Neural progenitor cell (in vitro differentiated cells): ENCODE measurements at regions not wholly inside any gene's neighbourhood (a gene's known extent, or its start where the extent isn't known, plus 50 kb on each side); places are given as distances from the start of the nearest gene placed in this dataset.

Experiments used
- DNase-seq: peaks from one replicate; pipeline ENCODE4 v3.0.0-alpha.2; 2016; ENCODE audit warnings: low spot score
- H2AFZ ChIP-seq: fragments of 200-600 bp; sonication (generic); replicated peaks from 2 replicates; pipeline ENCODE4 v1.6.1; 2016; ENCODE audit warnings: antibody characterized with exemption
- H3F3A ChIP-seq: fragments of 200-600 bp; sonication (generic); 2 replicates; pipeline ENCODE4 v1.6.1; 2016; ENCODE audit warnings: antibody characterized with exemption, low read depth
- H3K27ac ChIP-seq: fragments of 200-600 bp; sonication (generic); 2 replicates; pipeline ENCODE4 v1.5.1; 2016; ENCODE audit warnings: mild to moderate bottlenecking
- H3K27me3 ChIP-seq: fragments of 200-600 bp; sonication (generic); 2 replicates; pipeline ENCODE4 v1.6.1; 2016; ENCODE audit warnings: mild to moderate bottlenecking, moderate library complexity
- H3K36me3 ChIP-seq: fragments of 200-600 bp; sonication (generic); 2 replicates; pipeline ENCODE4 v1.5.1; 2016
- H3K4me1 ChIP-seq: fragments of 200-600 bp; sonication (generic); 2 replicates; pipeline ENCODE4 v1.6.1; 2016; ENCODE audit warnings: mixed run types
- H3K4me2 ChIP-seq: fragments of 200-600 bp; sonication (generic); 2 replicates; pipeline ENCODE4 v1.6.1; 2016
- H3K4me3 ChIP-seq: fragments of 200-600 bp; sonication (generic); 2 replicates; pipeline ENCODE4 v1.5.1; 2016
- H3K79me2 ChIP-seq: fragments of 200-600 bp; sonication (generic); 2 replicates; pipeline ENCODE4 v1.6.1; 2016; ENCODE audit warnings: low read depth
- H3K9ac ChIP-seq: fragments of 200-600 bp; sonication (generic); 2 replicates; pipeline ENCODE4 v1.6.1; 2016
- H3K9me3 ChIP-seq: fragments of 200-600 bp; sonication (generic); 2 replicates; pipeline ENCODE4 v1.5.1; 2016; ENCODE audit warnings: low read depth
- H4K20me1 ChIP-seq: fragments of 200-600 bp; sonication (generic); 2 replicates; pipeline ENCODE4 v1.6.1; 2016; ENCODE audit warnings: low read depth
- H3K27ac Mint-ChIP-seq: 3 replicates; pipeline ENCODE4 v1.8.0; 2021; ENCODE audit warnings: mixed read lengths
- H3K27me3 Mint-ChIP-seq: 2 replicates; pipeline ENCODE4 v1.8.0; 2022; ENCODE audit warnings: low read depth, mild to moderate bottlenecking, inconsistent platforms, moderate library complexity, mixed read lengths; ENCODE audit not compliant: insufficient read depth
- H3K36me3 Mint-ChIP-seq: 3 replicates; pipeline ENCODE4 v1.8.0; 2021; ENCODE audit warnings: mixed read lengths
- H3K4me1 Mint-ChIP-seq: 3 replicates; pipeline ENCODE4 v1.8.0; 2021; ENCODE audit warnings: mixed read lengths
- H3K4me3 Mint-ChIP-seq: 3 replicates; pipeline ENCODE4 v1.8.0; 2021; ENCODE audit warnings: mild to moderate bottlenecking, moderate library complexity, mixed read lengths
- H3K9me3 Mint-ChIP-seq: 3 replicates; pipeline ENCODE4 v1.8.0; 2020; ENCODE audit warnings: mixed read lengths
- EZH2 ChIP-seq: fragments of 200-600 bp; sonication (generic); IDR thresholded peaks from 2 replicates; pipeline ENCODE4 v1.6.1; 2017; ENCODE audit warnings: antibody characterized with exemption, mild to moderate bottlenecking, moderate library complexity
- EZH2phosphoT487 ChIP-seq: fragments of 200-600 bp; sonication (generic); IDR thresholded peaks from 2 replicates; pipeline ENCODE4 v1.6.1; 2017; ENCODE audit warnings: antibody characterized with exemption
- TF ChIP-seq, protein P1 (sequence below): fragments of 200-600 bp; sonication (generic); IDR thresholded peaks from 2 replicates; pipeline ENCODE4 v1.5.1; 2017; ENCODE audit warnings: antibody characterized with exemption, mild to moderate bottlenecking

DNA sequence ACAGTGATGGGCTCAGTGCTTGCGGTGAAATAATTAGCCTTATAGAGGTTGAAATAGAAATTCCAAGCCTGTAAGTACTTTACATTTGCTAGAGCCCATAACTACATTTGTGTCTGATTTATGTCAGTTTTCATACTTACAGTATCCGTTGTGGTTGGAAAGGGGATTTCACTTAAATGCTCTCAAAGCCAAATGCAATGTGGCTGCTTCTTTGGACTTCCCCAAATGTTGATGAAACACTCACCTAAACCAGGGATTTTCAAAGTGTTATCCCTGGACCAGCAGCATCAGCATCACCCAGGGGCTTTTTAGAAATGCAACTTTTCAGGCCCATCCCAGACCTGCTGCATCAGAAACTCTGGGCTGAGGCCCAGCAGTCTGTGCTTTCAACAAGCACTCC lies 378.7 kb downstream of the MCTP2 start:
- no peaks in the 10 kb centered on the region for H3K36me3 ChIP-seq
- H2AFZ ChIP-seq: peak overlapping the region; percentile 29
- Mint-ChIP-seq H3K27me3 (peaks cover 12% of the 10 kb centered on the region), H3K27ac (no peak overlapping the region), H3K36me3 (peaks cover 2% of the 10 kb centered on the region), H3K4me1 (peaks cover 5% of the 10 kb centered on the region), H3K4me3 (no peak overlapping the region), H3K9me3 (no peaks in the 10 kb centered on the region)
- no peaks in the 10 kb centered on the region for H3K79me2 ChIP-seq
- no peak overlapping the region for H3K27ac ChIP-seq
- no peaks in the 10 kb centered on the region for H3K27me3 ChIP-seq
- H3K9me3 ChIP-seq: no peaks in the 10 kb centered on the region
- H3F3A ChIP-seq: no peaks in the 10 kb centered on the region
- no peak for DNase-seq
- TF ChIP-seq EZH2phosphoT487 (no peak), EZH2 (no peak)
- TF ChIP-seq, protein P1, sequence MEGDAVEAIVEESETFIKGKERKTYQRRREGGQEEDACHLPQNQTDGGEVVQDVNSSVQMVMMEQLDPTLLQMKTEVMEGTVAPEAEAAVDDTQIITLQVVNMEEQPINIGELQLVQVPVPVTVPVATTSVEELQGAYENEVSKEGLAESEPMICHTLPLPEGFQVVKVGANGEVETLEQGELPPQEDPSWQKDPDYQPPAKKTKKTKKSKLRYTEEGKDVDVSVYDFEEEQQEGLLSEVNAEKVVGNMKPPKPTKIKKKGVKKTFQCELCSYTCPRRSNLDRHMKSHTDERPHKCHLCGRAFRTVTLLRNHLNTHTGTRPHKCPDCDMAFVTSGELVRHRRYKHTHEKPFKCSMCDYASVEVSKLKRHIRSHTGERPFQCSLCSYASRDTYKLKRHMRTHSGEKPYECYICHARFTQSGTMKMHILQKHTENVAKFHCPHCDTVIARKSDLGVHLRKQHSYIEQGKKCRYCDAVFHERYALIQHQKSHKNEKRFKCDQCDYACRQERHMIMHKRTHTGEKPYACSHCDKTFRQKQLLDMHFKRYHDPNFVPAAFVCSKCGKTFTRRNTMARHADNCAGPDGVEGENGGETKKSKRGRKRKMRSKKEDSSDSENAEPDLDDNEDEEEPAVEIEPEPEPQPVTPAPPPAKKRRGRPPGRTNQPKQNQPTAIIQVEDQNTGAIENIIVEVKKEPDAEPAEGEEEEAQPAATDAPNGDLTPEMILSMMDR: no peak
- no peak overlapping the region for H3K4me3 ChIP-seq
- H3K4me2 ChIP-seq: no peak overlapping the region
- no peaks in the 10 kb centered on the region for H4K20me1 ChIP-seq
- no peak overlapping the region for H3K9ac ChIP-seq
- peaks cover 9% of the 10 kb centered on the region for H3K4me1 ChIP-seq

GRCh38 chr15:94610485-94610884 lies 379.1 kb downstream of the MCTP2 start:
- Mint-ChIP-seq H3K9me3 (no peaks in the 10 kb centered on the region), H3K27me3 (peaks cover 12% of the 10 kb centered on the region), H3K27ac (no peak overlapping the region), H3K4me1 (peaks cover 5% of the 10 kb centered on the region), H3K4me3 (no peak overlapping the region), H3K36me3 (peaks cover 2% of the 10 kb centered on the region)
- Histone ChIP-seq H3K4me1 (peaks cover 9% of the 10 kb centered on the region), H4K20me1 (no peaks in the 10 kb centered on the region), H3K27me3 (no peaks in the 10 kb centered on the region), H3K36me3 (no peaks in the 10 kb centered on the region), H3K4me3 (no peak overlapping the region), H3F3A (no peaks in the 10 kb centered on the region), H3K79me2 (no peaks in the 10 kb centered on the region), H3K27ac (no peak overlapping the region), H3K9me3 (no peaks in the 10 kb centered on the region), H3K4me2 (no peak overlapping the region), H3K9ac (no peak overlapping the region), H2AFZ (peak overlapping the region; percentile 29)
- TF ChIP-seq, protein P1: no peak
- TF ChIP-seq EZH2 (no peak), EZH2phosphoT487 (no peak)
- DNase-seq: no peak

- H3K27ac Mint-ChIP-seq: no peak overlapping the region
- DNase-seq: no peak
Observed at GRCh38 chr15:94611656-94612055, 380.3 kb downstream of the MCTP2 start.

More at GRCh38 chr15:94611656-94612055, 380.3 kb downstream of the MCTP2 start:
- no peak overlapping the region for H3K4me3 Mint-ChIP-seq
- H3K4me1 Mint-ChIP-seq: peaks cover 5% of the 10 kb centered on the region
- H3K27me3 ChIP-seq: no peaks in the 10 kb centered on the region
- no peaks in the 10 kb centered on the region for H3K79me2 ChIP-seq
- H3K27ac ChIP-seq: no peak overlapping the region
- no peak overlapping the region for H3K9ac ChIP-seq
- H3K27me3 Mint-ChIP-seq: peaks cover 12% of the 10 kb centered on the region
- H3K36me3 Mint-ChIP-seq: peaks cover 2% of the 10 kb centered on the region
- H2AFZ ChIP-seq: no peak overlapping the region
- peaks cover 8% of the 10 kb centered on the region for H3K4me1 ChIP-seq
- H3K36me3 ChIP-seq: no peaks in the 10 kb centered on the region
- H3F3A ChIP-seq: no peaks in the 10 kb centered on the region
- TF ChIP-seq EZH2 (no peak), EZH2phosphoT487 (no peak)
- TF ChIP-seq, protein P1: no peak
- no peak overlapping the region for H3K4me2 ChIP-seq
- H3K9me3 ChIP-seq: no peaks in the 10 kb centered on the region
- no peak overlapping the region for H3K4me3 ChIP-seq
- H4K20me1 ChIP-seq: no peaks in the 10 kb centered on the region
- H3K9me3 Mint-ChIP-seq: no peaks in the 10 kb centered on the region
